ENCODE measurements at regions not wholly inside any gene's neighbourhood (a gene's known extent, or its start where the extent isn't known, plus 50 kb on each side); places are given as distances from the start of the nearest gene placed in this dataset.

GRCh38 chr10:128469515-128469914, 343.3 kb upstream of the MKI67 start:
- no peak for DNase-seq (ENCODE audit: low spot score)

DNA sequence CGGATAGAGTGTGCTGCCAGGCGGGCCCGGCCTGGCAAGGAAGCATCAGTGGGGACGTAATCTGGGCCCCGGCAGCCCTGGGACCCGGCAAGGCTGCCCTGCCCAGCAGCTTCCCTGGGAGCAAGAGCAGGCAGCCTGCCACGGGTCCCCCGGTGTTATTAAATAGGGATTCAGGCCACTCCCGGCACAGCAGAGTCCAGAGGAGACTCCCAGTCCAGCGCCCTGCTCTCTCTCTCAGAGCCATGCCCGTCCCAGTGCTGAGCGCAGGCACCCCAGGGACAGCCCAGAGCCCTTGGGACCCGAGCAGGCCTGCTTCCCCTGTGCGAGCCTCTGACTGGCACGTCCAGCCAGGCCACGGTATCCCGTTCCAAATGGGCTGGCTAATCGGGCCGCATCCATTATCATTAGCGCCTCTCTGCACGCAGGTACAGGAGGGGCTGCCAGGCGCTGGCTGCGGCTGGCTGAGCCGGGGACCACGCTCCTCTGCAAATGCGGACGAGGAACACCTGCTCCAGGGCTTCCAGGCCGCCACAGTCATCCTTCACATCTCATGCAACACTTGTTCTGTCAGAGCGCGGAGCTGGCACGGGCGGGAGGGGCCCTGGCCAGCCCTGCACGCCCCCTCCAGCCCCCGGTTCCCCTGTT, 344.2 kb upstream of the MKI67 start:
- no peak for DNase-seq (ENCODE audit: low spot score)

- no peak for DNase-seq (ENCODE audit: low spot score)
These were observed 344.9 kb upstream of the MKI67 start for GRCh38 chr10:128471151-128471550.

GRCh38 chr10:128472196-128472595, 346.0 kb upstream of the MKI67 start:
- no peak for DNase-seq (ENCODE audit: low spot score)

DNA sequence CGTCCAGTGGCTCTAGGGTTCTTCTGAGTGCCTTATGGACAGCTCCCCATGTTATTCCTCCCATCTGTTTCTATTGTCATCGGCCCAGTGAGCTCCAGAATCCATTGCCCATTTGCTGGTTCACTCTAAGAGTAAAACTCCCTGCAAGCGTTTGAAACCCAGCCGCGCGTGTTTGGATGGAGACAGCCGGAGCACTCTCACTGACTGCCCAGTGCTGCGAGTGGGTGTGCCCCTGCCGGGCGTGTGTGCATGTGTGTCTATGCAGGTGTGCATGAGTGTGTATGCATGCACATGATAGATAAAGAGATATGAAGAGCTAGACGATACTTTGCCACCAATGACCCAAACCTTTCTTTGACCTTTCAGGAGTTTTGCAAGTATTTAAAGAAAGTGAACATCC, 347.2 kb upstream of the MKI67 start:
- DNase-seq (ENCODE audit: low spot score), result no peak

GRCh38 chr10:128473911-128474310, 347.7 kb upstream of the MKI67 start:
- DNase-seq (ENCODE audit: low spot score), result no peak

DNA sequence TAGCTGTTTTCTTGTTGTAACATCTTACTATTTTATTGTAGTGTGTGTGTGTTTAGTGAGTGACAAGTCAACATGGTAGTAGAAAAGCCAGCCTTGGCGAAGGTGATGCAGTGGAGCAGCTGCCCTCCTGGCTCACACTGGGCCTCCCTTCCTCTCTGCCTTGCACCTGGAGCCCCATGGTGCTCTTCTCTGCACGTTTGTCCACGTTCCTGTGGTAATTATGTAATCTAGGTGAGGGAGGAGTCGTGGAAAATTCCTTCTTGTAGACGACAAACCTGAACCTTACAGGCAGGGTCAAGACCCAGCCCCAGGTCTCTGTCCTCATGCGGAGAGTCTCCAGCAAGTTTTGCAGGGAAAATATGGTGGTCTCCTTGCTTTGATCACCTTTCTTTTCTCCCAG, 348.3 kb upstream of the MKI67 start:
- no peak for DNase-seq (ENCODE audit: low spot score)

GRCh38 chr10:128475686-128476367, 349.6 kb upstream of the MKI67 start:
- DNase-seq (ENCODE audit: low spot score), result no peak

DNA sequence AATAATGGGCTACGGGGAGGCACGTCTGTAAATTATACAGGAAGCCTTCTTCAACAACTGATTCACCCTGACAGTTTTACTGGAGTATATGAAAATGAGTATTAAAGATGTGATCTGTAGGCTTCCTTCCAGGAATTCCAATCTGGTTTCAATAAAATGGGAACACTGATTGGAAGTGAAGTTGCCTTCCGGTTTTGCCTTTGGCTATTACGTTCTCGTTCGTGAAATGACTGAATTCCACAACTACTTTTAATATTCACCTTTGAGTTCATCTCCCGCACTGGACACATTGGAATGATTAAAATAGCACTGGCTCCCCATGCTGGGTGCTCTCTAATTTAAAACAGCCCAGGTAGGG, 350.1 kb upstream of the MKI67 start:
- DNase-seq (ENCODE audit: low spot score), result no peak

DNA sequence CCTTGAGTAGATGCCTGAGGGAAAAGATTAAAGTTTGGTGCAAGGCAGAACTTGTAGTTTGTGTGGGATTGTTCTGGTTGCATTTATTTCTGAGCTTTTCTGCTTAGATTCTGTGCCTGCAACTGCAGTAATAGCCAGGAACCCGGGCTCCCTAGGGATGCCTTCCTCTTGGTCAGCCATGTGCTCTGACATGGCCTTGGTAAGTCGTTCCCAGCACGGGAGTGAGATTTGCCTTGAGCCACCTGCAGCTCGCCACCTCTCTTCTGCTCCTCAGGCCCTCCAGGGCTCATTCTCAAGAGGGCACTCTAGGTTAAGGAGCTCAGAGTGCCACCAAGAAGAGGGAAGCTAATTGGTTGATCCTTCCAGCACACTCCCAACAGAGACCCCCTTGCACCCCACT, 350.6 kb upstream of the MKI67 start:
- no peak for DNase-seq (ENCODE audit: low spot score)

GRCh38 chr10:128480601-128481000, 354.4 kb upstream of the MKI67 start:
- DNase-seq (ENCODE audit: low spot score), result no peak

DNA sequence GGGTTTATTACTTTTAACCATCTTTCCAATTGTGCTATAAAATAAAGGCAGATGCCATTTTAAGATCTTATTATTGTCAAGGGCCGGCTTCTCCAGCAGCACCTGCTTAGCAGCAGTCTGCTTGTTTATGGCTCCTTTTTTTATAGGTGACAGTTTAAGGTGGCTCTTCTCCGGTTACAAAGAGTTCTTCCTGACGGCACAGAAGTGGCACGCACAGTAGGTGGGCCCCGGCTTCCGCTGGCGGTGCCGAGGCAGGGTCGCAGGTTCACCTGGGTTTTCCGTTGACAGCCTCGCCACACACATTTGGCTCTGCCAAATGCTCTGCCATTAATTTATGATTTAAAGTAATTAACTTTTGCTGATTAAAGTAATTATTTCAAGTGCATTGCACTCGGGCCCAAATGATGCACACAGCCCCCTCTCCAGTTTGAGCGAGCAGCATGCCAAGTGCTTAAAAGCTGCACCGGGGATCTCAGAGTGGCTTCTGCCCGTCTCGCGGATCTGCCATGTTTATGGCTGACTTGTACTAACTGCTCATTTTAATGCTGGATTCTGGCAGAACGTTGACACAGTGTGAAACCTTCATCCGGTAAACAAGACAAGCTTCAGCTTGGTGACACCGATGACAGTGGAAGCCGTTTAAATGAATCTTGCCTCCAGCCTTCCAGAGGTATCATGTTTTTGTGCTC, 355.1 kb upstream of the MKI67 start:
- no peak for DNase-seq (ENCODE audit: low spot score)

- DNase-seq (ENCODE audit: low spot score), result no peak
These were observed 355.8 kb upstream of the MKI67 start for GRCh38 chr10:128482052-128482451.

DNA sequence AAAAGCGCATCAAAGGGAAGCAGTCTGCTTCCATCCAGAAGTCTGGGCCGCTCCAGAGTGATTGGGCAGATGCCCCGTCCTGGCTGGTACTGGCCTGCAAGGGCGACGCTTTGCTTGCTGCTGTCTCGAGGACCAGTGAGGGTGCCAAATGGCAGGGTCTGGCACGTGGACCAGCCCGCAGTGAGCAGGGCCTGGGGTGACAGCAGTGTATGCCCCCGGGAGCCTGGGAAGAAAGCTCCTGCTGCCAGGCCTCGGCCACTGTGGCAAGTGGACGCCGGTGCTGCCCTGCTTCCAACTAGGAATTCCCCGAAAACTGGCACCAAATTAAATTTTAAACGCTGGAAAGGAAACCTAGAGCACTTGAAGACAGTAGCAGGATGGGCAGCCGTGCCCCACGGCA, 357.0 kb upstream of the MKI67 start:
- DNase-seq (ENCODE audit: low spot score), result no peak

DNA sequence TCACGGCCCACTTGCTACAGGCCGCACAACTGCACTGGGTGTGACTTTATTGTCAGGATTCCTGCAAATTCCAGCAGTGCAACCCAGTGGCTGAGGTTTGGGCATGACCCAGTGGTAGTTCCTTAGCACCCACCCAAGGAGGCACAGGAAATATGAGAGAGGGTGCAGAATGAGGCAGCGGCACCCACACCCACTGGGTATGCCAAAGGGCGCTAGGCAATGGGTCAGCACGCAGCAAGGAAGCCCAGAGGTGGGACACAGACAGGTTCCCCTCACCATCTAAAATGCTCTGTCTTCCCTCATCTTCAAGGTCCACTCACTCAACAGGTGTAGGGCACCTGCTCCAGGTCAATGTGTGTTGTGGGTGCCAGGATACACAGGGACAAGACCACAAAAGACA, 357.8 kb upstream of the MKI67 start:
- DNase-seq (ENCODE audit: low spot score), result no peak

DNA sequence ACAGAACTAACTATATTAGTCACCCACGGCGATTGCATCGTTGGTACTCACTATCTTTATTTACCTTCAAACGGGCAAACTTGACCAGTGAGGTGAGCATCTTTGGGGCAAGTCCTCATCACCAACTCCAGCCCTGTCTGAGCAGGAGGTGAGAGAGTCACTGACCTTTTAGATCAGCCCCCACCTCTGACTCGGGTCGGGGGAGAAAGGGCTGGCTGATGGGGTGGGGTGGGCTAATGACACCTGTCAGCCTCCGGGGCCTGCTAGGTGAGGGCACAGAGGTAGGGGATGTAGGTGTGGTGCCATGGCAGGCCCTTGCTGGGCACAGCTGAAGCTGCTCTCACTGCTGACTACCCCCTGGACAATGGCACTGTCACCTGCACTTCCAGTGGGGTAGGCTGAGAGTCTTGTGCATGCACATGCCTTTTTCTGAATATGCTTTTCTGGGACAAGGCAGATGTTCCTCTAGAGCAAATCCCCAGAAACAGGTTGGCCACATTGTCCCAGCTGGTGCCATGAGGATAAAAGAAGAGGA, 359.5 kb upstream of the MKI67 start:
- no peak for DNase-seq (ENCODE audit: low spot score)

- DNase-seq (ENCODE audit: low spot score), result no peak
These were observed 361.3 kb upstream of the MKI67 start for GRCh38 chr10:128487517-128487916.

DNA sequence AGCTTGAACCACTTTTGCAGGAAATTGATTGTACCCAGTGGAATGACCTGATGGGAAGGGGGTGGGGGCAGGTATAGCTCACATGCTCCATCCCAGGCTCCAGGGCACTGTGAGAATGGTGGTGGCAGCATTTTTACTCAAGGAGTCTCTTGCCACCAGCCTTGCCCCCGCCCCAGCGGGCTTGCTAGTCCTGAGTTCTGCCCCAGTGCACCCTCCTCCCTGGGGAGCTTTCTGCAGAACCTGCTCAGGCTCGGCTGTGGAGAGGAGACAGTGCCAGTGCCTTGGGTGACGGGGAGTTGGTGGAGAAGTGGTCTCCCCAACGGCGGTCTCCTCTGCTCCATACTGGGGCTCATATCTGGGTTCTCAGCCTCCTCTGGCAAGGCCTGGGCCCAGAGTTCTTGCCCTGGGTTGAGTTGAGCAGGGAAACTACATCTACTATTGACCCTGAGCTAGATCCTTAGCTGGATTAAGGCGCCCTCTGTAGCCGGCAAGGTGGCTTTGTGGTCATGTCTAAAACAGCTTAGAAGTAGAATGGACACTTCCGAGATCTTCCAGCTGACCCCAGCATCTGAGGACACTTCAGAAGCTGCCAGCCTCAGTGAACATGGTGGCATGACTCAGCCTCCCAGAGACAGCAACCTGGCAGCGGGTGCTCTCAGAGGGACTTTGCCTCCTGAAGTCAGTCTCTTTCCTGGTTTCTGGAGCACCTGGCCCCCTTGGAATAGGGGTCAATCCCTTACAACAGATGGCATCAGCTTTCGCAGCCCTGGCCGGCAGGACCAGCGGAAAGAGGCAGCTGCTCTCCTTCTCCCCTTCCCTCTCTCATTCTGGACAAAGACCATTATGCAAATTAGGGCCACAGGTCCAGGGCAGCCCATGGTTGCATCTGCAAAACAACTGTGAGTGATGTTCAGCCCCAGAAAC, 363.4 kb upstream of the MKI67 start:
- no peak for DNase-seq (ENCODE audit: low spot score)

- no peak for DNase-seq (ENCODE audit: low spot score)
These were observed 365.5 kb upstream of the MKI67 start for GRCh38 chr10:128491686-128492085.

- no peak for DNase-seq (ENCODE audit: low spot score)
These were observed 367.6 kb upstream of the MKI67 start for GRCh38 chr10:128493811-128494210.

DNA sequence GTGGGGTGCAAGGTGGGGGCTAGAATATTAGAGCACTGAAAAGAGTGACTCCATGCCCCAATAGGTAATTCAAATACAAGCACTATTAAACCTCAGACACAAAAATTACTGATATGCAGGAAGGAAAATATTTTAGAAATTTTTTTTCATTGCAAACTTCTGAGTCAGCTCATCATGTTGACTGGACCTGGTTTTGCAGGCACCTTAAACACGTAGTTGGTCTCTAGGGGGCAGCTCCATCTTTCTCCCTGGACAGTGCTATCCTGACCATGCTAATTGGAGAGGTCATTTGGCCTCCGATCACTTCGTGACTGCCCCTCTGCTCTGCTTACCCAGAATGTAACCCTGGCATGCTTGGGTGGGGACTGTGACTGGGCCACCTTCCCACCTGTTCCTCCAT, 368.4 kb upstream of the MKI67 start:
- DNase-seq (ENCODE audit: low spot score), result no peak

- no peak for DNase-seq (ENCODE audit: low spot score)
These were observed 371.6 kb upstream of the MKI67 start for GRCh38 chr10:128497660-128498377.

Measured in globus pallidus (tissue), 1 donor.